ENCODE measurements at regions not wholly inside any gene's neighbourhood (a gene's known extent, or its start where the extent isn't known, plus 50 kb on each side); places are given as distances from the start of the nearest gene placed in this dataset.

GRCh38 chr2:144666032-144666431, 146.1 kb upstream of the ZEB2 start:
- no peaks in the 10 kb centered on the region; the same call in 2 of the 3 replicates for H3K9me3 Mint-ChIP-seq
- Histone ChIP-seq H3K27ac (ENCODE audit: low read depth) (no peak overlapping the region), H2AFZ (no peak overlapping the region), H3F3A (replicated peaks; ENCODE audit: low read depth) (no peaks in the 10 kb centered on the region), H4K20me1 (replicated peaks; ENCODE audit: insufficient read depth) (no peaks in the 10 kb centered on the region), H3K4me3 (no peak overlapping the region), H3K9me2 (ENCODE audit: insufficient read depth) (no peaks in the 10 kb centered on the region), H3K4me1 (ENCODE audit: insufficient read depth) (peaks cover 15% of the 10 kb centered on the region), H3K27me3 (ENCODE audit: insufficient read depth) (no peaks in the 10 kb centered on the region), H3K79me2 (replicated peaks; ENCODE audit: insufficient read depth) (no peaks in the 10 kb centered on the region), H3K36me3 (ENCODE audit: insufficient read depth) (no peaks in the 10 kb centered on the region), H3K4me2 (no peak overlapping the region)
- H3K36me3 Mint-ChIP-seq (ENCODE audit: low read depth) = no peaks in the 10 kb centered on the region
- H3K4me3 Mint-ChIP-seq = no peak overlapping the region
- DNase-seq (ENCODE audit: low spot score) (no peak), ATAC-seq (no peak)
- peaks cover 2% of the 10 kb centered on the region for H3K27me3 Mint-ChIP-seq (ENCODE audit: insufficient read depth, low read depth, poor library complexity)
- H3K27ac Mint-ChIP-seq = no peak overlapping the region
- H3K4me1 Mint-ChIP-seq = peaks cover 27% of the 10 kb centered on the region
- TF ChIP-seq ZNF114 (CRISPR knock-in tag; IDR thresholded peaks at IDR 0.05) (no peak), EZH2 (IDR thresholded peaks at IDR 0.05; ENCODE audit: low read depth, unreplicated experiment) (no peak), JUNB (IDR thresholded peaks at IDR 0.05; ENCODE audit: unreplicated experiment) (no peak), POLR2AphosphoS5 (IDR thresholded peaks at IDR 0.05; ENCODE audit: low read depth) (no peak)
- TF ChIP-seq, protein P1, sequence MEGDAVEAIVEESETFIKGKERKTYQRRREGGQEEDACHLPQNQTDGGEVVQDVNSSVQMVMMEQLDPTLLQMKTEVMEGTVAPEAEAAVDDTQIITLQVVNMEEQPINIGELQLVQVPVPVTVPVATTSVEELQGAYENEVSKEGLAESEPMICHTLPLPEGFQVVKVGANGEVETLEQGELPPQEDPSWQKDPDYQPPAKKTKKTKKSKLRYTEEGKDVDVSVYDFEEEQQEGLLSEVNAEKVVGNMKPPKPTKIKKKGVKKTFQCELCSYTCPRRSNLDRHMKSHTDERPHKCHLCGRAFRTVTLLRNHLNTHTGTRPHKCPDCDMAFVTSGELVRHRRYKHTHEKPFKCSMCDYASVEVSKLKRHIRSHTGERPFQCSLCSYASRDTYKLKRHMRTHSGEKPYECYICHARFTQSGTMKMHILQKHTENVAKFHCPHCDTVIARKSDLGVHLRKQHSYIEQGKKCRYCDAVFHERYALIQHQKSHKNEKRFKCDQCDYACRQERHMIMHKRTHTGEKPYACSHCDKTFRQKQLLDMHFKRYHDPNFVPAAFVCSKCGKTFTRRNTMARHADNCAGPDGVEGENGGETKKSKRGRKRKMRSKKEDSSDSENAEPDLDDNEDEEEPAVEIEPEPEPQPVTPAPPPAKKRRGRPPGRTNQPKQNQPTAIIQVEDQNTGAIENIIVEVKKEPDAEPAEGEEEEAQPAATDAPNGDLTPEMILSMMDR (conservative IDR thresholded peaks at IDR 0.05; ENCODE audit: low read depth in 2 of 2) = no peak
- TF ChIP-seq, protein P2, sequence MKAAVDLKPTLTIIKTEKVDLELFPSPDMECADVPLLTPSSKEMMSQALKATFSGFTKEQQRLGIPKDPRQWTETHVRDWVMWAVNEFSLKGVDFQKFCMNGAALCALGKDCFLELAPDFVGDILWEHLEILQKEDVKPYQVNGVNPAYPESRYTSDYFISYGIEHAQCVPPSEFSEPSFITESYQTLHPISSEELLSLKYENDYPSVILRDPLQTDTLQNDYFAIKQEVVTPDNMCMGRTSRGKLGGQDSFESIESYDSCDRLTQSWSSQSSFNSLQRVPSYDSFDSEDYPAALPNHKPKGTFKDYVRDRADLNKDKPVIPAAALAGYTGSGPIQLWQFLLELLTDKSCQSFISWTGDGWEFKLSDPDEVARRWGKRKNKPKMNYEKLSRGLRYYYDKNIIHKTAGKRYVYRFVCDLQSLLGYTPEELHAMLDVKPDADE (IDR thresholded peaks at IDR 0.05) = no peak

DNA sequence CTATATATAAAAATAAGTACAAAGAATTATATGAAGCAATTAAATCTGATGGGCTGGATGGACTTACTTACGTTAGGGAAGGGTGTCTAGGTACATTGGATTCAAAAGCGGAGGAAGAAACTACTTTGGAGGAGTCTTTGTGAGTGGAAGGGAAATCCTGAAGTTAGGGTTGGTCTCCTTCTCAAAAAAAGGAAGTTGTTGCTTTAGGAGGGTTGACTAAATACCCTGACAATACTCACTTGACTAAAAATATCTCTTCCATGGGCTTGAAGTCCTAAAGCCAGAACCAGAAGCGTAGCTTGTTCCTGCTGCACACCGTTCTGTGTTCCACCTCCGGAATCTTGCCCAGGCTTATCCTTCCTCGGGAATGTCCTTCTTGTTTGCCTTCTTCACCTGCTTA, 143.3 kb upstream of the ZEB2 start:
- Histone ChIP-seq H3F3A (replicated peaks; ENCODE audit: low read depth) (no peaks in the 10 kb centered on the region), H4K20me1 (replicated peaks; ENCODE audit: insufficient read depth) (no peaks in the 10 kb centered on the region), H3K36me3 (ENCODE audit: insufficient read depth) (no peaks in the 10 kb centered on the region), H3K27ac (ENCODE audit: low read depth) (no peak overlapping the region), H3K4me2 (no peak overlapping the region), H3K79me2 (replicated peaks; ENCODE audit: insufficient read depth) (no peaks in the 10 kb centered on the region), H3K9me2 (ENCODE audit: insufficient read depth) (no peaks in the 10 kb centered on the region), H3K4me1 (ENCODE audit: insufficient read depth) (peaks cover 15% of the 10 kb centered on the region), H3K4me3 (no peak overlapping the region), H2AFZ (no peak overlapping the region), H3K27me3 (ENCODE audit: insufficient read depth) (no peaks in the 10 kb centered on the region)
- ATAC-seq (no peak), DNase-seq (ENCODE audit: low spot score) (no peak)
- Mint-ChIP-seq H3K36me3 (ENCODE audit: low read depth) (no peaks in the 10 kb centered on the region), H3K4me1 (peaks cover 21% of the 10 kb centered on the region), H3K27ac (no peak overlapping the region), H3K27me3 (ENCODE audit: insufficient read depth, low read depth, poor library complexity) (peaks cover 4% of the 10 kb centered on the region), H3K9me3 (no peaks in the 10 kb centered on the region; the same call in 2 of the 3 replicates), H3K4me3 (no peak overlapping the region)
- TF ChIP-seq ZNF331 (CRISPR knock-in tag; IDR thresholded peaks at IDR 0.05; ENCODE audit: low read depth) = no peak
- no peak for TF ChIP-seq EZH2 (IDR thresholded peaks at IDR 0.05; ENCODE audit: low read depth, unreplicated experiment)
- no peak for TF ChIP-seq STAT1 (IDR thresholded peaks at IDR 0.05; ENCODE audit: unreplicated experiment)
- TF ChIP-seq EZH2phosphoT487 (IDR thresholded peaks at IDR 0.05; ENCODE audit: unreplicated experiment) = no peak
- TF ChIP-seq, protein P3, sequence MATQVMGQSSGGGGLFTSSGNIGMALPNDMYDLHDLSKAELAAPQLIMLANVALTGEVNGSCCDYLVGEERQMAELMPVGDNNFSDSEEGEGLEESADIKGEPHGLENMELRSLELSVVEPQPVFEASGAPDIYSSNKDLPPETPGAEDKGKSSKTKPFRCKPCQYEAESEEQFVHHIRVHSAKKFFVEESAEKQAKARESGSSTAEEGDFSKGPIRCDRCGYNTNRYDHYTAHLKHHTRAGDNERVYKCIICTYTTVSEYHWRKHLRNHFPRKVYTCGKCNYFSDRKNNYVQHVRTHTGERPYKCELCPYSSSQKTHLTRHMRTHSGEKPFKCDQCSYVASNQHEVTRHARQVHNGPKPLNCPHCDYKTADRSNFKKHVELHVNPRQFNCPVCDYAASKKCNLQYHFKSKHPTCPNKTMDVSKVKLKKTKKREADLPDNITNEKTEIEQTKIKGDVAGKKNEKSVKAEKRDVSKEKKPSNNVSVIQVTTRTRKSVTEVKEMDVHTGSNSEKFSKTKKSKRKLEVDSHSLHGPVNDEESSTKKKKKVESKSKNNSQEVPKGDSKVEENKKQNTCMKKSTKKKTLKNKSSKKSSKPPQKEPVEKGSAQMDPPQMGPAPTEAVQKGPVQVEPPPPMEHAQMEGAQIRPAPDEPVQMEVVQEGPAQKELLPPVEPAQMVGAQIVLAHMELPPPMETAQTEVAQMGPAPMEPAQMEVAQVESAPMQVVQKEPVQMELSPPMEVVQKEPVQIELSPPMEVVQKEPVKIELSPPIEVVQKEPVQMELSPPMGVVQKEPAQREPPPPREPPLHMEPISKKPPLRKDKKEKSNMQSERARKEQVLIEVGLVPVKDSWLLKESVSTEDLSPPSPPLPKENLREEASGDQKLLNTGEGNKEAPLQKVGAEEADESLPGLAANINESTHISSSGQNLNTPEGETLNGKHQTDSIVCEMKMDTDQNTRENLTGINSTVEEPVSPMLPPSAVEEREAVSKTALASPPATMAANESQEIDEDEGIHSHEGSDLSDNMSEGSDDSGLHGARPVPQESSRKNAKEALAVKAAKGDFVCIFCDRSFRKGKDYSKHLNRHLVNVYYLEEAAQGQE (IDR thresholded peaks at IDR 0.05; ENCODE audit: unreplicated experiment) = no peak
- no peak for TF ChIP-seq POLR2AphosphoS5 (IDR thresholded peaks at IDR 0.05; ENCODE audit: low read depth)
- TF ChIP-seq ZNF114 (CRISPR knock-in tag; IDR thresholded peaks at IDR 0.05) = no peak
- TF ChIP-seq JUNB (IDR thresholded peaks at IDR 0.05; ENCODE audit: unreplicated experiment) = no peak
- TF ChIP-seq CREB1 (CRISPR knock-in tag; IDR thresholded peaks at IDR 0.05; ENCODE audit: low read depth) = no peak
- TF ChIP-seq NANOG (IDR thresholded peaks at IDR 0.05; ENCODE audit: borderline replicate concordance) = no peak
- TF ChIP-seq, protein P1 (conservative IDR thresholded peaks at IDR 0.05; ENCODE audit: low read depth in 2 of 2) = no peak

Data from GM23338 (cell line).